HK-2 (cell line): ENCODE measurements at regions not wholly inside any gene's neighbourhood (a gene's known extent, or its start where the extent isn't known, plus 50 kb on each side); places are given as distances from the start of the nearest gene placed in this dataset.
"Not testable (repeated sequence)": the region's sequence is repeated elsewhere in the genome, so short reads cannot be mapped to it uniquely, and the experiment has no call there.

Experiments used
- DNase-seq: peaks from one replicate; pipeline ENCODE4 v3.0.0-alpha.2; 2018; ENCODE audit not compliant: unreplicated experiment

DNA sequence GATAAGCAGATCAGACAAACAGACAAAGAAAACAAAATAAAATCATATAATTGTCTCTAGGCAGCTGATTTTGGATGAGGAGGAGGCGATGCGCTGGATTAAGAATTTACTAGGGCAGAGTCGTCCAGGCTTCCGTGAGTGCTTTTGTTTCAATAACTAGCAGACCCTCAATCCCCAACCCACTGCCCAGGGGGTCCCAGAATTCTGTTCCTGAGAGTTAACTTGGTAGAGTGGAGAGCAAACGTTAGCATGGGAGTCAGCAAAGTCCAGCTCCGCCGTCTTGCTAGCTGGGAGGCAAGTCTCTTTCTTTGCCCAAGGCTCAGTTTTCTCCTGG lies 95.5 kb upstream of the TBX5 start:
- no peak for DNase-seq

GRCh38 chr12:114500775-114501473 lies 95.0 kb upstream of the TBX5 start:
- no peak for DNase-seq

DNA sequence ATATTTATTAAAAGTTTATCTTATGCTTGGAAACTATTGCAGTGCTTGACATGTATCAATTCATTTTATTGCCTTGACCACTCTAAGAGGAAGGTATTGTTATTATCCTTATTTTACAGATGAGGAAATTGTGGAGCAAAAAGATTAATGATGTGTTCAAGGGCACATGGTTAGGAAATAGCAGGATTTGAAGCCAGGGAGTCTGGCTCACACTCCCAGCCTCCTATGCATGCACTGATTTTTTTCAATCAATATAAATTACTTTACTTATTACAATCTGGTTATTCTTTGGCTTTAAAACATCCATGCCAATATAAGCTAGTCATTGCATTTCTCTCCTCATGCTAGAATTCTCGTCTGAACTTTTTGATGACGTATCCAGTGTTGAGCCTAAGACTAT lies 94.2 kb upstream of the TBX5 start:
- DNase-seq: no peak

DNA sequence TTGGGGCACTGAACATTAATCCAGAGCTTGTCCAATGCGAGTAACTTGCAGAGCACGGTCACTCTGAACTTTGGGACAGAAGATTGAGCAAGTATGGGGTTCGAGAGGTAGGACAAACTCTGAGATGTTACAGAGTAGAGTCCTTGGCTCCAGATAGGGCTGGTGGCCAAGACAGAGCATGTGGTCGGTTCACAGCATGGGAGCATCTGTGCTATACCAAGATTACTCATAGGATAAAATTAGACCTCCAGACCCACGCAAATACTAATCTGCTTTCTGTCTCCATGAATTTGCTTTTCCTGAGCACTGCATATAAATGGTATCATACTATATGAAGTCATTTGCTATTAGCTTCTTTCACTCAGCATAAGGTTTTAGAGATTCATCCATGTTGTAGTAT lies 93.4 kb upstream of the TBX5 start:
- DNase-seq: no peak

GRCh38 chr12:114491916-114492315 lies 86.0 kb upstream of the TBX5 start:
- DNase-seq: no peak

GRCh38 chr12:114484822-114485459 lies 79.0 kb upstream of the TBX5 start:
- not testable (repeated sequence) for DNase-seq

DNA sequence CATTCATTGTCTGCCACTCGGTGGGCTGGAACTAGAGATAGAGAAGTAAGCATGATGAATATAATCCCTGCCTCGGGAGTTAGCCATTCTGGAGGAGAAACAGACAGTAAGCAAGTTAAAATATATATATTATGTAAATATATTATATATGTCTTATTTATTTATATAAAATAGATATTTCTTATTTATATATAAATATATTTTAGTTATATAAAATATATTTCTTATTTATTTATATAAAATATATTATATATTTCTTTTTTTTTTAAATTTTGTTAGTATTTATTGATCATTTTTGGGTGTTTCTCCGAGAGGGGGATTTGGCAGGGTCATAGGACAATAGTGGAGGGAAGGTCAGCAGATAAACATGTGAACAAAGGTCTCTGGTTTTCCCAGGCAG lies 78.1 kb upstream of the TBX5 start:
- DNase-seq: no peak

DNA sequence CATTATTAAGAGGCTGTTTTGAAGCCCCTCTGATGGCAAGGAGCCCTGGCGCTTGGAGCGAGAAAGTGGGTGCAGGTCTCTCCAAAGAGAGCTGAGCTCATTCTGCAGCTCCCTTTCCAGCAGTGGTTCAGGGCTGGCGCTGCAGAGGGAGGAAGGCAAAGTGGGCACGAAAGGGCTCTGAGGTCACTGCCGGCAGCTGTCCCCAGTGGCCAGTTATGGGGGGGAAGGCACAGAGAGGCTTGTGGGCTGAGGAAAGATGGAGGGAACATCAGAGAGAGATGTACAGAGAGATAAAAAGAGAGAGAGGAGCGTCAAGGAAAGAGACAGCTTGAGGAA lies 75.2 kb upstream of the TBX5 start:
- DNase-seq: no peak

DNA sequence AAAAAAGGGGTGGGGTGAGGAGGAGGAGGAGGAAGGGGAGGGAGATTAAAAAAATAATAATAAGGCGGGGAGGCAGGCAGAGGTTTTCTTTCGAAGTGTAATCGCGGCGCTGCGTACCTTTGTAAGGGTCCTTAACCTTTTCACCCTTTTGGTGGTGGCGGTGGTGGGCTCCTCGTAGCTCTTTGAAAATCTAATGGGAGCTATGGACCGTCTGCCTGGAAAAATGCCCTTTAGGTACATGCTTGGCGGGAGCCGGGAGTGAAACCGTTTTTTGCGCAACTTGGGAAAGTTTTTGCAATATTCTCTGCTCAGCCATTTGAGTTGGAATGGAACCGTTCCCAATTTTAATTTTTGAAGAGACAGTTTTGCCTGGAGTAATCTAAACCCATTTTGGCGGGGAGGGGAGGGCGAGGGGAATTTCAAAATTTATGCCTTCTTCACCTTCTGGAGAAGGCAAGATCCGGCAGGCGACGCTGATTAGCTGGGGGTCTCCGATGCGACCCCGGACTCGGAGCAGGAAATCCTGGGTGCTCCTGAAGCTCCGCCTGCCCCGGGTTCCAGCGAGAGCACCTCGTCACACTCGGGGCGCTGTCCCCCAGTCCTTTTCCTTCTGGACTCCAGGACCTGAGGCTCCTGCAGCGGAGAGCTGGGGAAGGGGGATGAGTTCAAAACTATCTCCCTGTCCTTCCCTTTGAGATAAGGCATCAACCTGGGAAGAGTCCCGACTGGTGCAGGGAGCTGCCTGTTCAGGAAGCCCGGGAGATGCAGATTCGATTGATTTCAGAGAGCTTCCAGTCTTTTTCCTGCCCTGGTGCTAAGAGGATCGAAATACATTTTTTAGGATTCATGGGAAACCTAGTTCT lies 74.6 kb upstream of the TBX5 start:
- DNase-seq: no peak

- no peak for DNase-seq
These were observed 73.9 kb upstream of the TBX5 start for GRCh38 chr12:114479831-114480230.

DNA sequence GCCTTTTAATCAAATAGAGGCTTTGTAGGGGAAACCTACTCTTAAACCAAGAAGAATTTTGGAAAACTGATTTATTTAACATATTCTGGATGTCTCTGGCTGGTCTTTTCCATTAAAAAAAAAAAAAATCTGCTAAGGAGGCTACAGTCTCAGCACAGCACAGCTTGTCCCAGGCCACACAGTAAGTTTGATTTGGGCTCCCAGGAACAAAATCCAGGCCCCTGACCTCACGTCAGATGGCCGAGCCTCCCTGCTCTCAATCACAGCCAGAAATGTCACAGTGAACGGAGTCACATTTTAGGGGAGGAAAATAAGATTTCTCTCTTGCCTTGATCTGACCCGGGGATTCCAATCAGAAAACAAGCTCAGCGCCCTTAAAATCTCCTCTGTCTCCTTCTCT lies 72.9 kb upstream of the TBX5 start:
- DNase-seq: no peak

GRCh38 chr12:114477989-114478395 lies 72.0 kb upstream of the TBX5 start:
- no peak for DNase-seq

GRCh38 chr12:114476159-114476558 lies 70.2 kb upstream of the TBX5 start:
- no peak for DNase-seq

DNA sequence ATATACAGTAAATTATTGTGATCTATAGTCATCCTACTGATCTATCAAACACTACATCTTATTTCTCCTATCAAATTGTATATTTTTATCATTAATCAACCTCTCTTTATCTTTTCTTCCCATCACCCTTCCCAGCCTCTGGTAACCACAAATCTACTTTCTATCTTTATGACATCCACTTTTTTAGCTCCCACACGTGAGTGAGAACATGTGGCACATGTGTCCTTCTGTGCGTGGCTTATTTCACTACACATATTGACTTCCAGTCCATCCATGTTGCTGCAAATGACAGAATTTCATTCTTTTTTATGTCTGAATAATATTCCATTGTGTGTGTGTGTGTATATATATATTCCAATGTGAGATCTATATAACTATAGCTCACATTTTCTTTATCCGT lies 67.8 kb upstream of the TBX5 start:
- DNase-seq: no peak

DNA sequence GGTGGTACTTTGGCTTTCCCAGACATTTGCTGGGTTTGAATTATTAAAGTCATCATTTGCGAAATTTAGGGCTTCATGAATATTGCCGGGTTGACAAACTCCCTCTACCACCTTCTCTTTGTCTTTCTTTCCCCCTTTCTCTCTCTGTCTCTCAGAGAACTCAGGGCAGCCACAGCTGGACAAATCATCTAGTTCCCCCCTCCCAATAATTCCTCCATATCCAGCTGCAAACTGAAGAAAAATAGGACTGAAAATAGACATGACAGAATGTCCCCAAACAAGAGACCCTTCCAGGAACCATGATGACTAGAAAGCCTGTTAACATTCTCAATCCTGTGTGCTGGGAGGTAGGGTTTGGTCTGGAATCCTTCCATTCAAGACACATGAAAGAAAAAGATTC lies 67.1 kb upstream of the TBX5 start:
- DNase-seq: no peak

GRCh38 chr12:114457620-114458019 lies 51.7 kb upstream of the TBX5 start:
- DNase-seq: no peak
